NCI-H748 (cell line): ENCODE measurements at regions not wholly inside any gene's neighbourhood (a gene's known extent, or its start where the extent isn't known, plus 50 kb on each side); places are given as distances from the start of the nearest gene placed in this dataset.

ENCODE experiments used
- DNase-seq: peaks from one replicate; lab custom pipeline; 2025; ENCODE audit not compliant: unreplicated experiment; lab: John Stamatoyannopoulos, UW

DNA sequence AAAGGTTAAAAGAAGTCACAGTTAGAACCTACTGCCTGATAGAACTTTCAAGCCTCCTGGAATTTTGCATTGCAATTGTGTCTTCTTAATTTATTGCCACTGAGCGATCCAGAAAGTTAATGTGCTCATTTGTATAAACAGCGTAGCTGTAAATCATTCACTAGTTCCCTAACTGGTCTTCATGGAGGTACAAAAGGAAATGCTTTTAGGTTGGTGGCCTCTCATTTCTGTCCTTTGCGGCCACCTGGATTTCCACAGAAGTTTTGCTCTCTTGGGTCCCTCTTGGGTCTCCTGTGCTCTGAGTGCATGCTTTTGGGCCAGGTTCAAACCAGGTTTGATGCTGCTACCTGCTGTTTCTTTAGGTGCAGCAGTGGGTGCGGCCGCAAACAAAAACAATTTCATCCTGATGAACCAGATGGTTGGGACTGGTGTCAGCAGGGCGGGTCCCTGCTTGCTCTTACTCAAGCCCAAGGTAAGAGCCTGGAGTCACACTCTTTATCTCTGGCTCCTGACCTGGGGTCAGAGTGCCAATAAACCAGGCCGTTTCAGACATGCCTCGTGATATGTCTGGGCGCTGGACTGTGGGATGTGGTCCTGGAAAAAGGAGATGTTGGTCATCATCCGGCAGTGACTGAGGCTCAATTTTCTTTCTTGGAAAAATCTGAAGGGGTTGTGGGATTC lies 270.1 kb downstream of the PTTG2 start:
- DNase-seq, result peak; percentile 51

DNA sequence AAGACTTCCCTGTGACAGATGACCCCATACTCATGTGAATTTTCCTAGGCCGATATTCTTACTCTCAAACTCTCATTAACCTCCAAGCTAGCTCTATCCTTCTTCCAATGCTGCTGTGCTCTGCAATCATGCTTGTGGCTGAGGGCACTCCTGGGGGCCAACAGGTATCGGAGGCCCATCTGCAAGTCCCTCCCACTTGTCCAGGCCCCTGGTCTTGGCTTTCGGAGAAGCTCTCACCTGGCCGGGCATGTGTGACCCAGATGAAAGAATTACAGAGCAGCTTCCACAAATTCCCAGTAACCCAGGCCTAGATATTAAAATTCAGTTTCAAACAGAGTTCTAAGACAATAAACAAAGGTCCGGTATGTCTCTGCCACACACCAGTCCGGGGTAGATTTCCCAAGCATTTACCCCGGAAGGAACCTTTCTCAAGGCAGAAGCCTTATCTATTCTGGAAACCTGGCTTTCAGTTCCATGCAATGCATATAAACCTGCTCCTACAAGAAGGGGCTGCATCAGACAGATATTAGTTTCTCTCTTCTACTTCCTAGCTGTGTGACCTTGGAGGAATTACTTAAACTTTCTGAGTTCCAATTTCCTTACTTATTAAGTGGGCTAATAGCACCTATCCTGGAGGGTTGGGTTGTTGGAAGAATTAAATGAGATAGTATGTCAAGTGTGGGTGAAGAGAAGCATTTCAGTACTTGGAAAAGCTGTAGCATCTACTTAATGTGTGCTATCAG lies 270.8 kb downstream of the PTTG2 start:
- no peak for DNase-seq

DNA sequence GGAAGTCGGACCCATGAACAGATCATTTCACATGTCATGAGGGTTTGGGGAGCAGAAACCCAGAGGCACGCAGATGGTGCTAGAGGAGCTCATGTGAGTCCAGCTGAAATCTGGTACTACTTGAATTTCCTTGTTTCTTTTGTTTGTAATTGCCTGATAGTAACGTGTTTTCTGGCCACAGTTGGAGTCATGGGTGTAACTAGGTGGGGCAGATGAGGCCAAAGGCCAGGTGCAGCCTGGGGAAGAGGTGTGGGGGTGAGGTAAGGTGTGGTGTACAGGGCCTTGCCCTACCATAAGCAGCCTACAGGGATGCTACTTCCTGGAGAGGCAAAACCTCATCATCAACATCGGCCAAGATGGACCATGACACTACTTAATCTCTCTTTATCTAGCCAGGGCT lies 271.4 kb downstream of the PTTG2 start:
- DNase-seq, result peak; percentile 15

DNA sequence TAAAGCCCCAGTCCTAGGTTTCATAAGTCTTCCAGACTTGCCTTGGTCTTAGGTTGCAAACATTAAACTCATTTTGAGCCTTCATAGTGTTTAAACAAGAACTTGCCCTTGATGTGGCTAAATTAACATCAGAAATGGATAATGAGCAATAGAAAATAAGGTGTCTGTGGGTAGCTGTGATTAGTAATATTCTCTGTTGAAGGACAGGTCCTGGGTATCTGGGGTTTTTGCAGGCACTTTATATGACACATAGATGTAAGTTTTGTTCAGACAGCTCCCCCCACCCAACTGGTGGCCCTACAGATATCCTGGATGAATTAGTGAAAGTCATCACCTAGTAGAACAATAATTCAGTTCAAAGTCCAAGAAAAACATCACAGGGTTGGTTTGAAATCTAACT lies 272.5 kb downstream of the PTTG2 start:
- no peak for DNase-seq

DNA sequence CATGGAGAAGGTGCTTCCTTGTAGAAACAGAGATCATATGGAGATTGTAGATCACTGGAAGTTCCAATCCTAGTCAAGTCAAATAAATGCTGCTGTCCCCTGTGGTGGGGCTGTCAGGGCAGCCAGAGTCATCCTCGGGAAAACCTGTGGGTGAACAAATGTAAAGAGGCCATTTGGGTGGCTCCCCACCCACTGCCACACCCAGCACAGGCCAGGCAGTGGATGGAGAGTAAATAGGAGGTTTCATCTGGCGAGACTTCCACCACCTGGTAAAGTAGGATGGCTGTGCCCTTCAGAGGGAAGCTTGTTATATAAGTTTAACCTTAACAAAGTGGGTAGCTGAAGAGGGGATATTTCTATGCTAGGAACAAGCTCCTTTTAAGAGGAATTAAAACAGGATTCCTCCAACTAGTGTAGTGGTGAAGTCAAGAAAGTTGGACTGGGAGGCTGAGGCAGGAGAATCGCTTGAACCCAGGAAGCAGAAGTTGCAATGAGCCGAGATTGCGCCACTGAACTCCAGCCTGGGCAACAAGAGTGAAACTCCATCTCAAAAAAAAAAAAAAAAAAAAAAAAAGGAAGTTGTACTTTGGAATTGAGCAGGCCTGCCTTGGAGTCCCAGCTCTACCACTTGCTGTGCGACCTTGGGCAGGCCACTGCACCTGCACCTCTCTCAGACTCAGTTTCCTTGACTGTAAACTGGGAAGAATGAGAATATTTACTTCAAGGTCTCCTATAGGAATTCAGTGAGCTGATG lies 273.7 kb downstream of the PTTG2 start:
- no peak for DNase-seq

DNA sequence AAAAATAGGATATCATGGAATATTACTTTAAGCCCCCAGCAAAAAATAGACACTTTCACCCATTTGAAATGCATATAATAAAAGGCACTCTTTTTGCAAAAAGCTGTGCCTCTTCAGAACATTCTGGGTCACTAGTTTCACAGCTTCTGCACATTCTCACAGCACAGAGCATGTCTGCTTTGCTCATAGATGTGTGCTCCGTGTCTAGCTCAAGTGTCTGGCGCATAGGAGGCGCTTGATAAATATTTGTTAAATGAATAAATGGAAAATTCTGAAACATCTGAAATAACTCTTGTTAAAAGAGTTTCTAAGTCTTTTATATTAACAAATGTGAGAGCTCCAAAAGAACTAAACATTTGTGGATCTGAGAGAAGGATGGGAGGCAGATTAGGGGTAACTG lies 275.2 kb downstream of the PTTG2 start:
- DNase-seq, result no peak

DNA sequence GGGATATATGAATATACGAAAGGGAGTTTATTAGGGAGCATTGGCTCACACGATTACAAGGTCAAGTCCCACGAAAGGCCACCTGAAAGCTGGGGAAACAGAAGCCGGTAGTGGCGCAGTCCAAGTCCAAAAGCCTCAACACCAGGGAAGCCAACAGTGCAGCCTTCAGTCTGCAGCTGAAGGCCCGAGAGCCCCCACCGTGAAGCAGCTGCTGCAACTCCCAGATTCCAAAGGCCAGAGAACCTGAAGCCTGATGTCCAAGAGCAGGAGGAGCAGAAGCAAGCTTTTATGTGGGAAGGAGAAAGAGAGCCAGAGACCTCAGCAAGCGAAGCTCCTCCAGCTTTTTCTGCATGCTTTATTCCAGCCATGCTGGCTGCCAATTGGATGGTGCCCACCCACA lies 275.8 kb downstream of the PTTG2 start:
- DNase-seq, result no peak

DNA sequence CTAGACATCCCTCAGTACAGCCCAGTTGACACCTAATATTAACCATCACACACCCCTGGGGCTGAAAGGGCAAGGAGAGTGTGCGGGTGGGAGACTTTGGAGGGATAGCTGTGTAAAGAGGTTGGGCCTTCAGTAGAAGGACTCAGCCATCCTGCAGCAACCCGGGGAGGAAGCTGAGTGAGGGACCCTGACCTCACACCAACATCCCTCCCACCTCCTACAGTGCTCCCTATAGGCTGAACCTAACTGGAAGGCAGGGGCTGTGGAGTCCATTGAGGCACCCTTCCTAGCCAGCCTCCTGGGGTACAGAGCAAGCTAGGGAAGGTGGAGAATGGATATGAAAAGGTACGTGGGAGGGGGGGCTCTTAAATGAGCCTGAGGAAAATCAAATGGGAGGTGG lies 276.3 kb downstream of the PTTG2 start:
- DNase-seq, result no peak

DNA sequence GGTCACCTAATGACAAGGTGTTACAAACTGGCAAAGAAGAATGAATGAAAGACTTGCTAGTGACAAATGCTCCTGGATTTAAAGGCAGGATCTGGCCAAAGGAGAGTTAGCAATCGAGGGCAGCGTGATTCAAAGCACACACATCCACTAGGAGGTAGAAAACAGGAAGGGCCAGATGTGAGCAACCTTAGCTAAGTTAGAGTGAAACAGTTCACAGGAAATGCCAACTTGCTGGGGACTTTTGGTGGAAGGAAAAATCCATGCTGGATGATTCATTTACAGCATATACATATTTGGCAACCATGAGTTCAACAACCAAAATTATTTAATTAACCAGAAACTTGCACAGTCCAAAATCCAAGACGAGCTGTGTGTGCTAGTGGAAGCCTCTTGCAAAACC lies 276.9 kb downstream of the PTTG2 start:
- DNase-seq, result no peak

DNA sequence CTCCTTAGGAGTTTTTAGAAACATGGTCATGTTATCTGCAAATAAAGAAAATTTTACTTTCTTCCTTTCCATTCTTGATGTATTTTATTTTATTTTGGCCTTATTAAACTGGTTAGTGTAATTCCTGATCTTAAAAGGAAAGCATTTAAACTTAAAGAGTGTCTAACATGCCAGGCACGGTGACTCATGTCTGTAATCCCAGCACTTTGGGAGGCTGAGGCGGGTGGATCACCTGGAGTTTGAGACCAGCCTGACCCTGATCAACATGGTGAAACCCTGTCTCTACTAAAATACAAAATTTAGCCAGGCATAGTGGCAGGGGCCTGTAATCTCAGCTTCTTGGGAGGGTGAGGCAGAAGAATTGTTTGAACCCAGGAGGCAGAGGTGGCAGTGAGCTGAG lies 281.3 kb downstream of the PTTG2 start:
- DNase-seq, result no peak

DNA sequence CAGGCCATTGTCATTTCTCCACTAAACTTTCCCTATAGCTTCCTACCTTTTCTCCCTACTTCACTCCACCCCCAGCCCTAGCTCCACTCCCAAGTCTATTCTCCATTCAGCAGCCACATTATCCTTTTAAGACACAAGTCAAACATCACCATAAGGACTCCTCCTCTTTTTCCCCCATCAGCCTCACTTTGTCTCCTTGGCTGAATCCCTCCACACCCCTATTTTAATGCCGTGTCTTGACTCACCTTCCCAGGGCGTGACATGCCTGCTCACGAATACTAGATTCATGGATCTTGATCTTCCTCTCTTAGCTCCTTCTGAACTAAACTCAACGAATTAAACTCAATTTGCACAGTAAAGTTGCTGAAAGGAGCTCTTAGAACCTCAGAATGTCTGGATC lies 281.9 kb downstream of the PTTG2 start:
- no peak for DNase-seq

DNA sequence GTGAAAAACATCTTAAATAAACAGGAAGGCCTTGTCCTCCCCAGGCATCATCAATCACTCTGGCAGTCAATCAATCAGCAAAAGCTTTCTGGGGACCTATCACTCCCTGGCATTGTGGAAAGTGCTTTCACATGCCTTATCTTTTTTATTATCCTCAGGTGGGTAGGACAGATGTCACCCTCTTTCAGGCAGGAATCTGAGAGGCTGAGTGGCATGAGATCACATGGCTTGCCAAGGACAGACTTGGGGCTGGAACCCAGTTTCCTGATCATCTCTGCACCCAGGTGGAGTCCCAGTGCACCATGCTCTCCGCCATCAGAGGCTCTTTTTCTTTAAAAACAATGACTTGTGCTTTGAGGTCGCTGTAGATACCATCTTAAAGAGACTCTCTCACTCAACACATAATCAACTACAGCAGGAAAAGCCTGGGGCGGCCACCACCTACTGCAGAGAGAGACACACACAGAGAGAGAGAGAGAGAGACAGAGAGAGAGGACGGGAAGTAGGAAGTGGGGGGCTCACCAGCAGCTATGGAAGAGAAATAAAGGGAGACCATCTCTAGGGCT lies 282.7 kb downstream of the PTTG2 start:
- no peak for DNase-seq

DNA sequence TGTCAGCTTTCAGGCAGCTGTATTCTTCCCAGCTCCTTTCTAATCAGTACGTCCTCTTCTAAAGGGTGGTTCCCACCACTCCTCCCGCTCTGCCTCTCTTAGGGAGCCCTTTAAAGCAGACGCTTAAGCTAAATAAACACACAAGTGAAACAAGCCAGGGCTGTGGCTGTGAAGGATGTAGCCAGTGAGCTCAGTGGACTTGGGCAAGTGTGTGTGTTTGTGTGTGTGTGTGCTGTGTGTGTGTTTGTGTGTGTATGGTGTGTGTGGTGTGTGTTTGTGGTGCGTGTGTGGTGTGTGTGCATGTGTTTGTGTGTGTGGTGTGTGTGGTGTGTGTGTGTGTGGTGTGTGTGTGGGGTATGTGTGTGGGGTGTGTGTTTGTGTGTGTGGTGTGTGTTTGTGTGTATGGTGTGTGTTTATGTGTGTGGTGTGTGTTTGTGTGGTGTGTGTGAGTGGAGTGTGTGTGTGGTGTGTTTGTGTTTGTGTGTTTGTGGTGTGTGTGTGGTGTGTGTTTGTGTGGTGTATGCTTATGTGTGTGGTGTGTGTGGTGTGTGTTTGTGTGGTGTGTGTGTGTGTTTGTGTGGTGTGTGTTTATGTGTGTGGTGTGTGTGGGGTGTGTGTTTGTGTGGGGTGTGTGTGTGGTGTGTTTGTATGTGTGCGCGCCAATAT lies 283.3 kb downstream of the PTTG2 start:
- DNase-seq, result no peak

DNA sequence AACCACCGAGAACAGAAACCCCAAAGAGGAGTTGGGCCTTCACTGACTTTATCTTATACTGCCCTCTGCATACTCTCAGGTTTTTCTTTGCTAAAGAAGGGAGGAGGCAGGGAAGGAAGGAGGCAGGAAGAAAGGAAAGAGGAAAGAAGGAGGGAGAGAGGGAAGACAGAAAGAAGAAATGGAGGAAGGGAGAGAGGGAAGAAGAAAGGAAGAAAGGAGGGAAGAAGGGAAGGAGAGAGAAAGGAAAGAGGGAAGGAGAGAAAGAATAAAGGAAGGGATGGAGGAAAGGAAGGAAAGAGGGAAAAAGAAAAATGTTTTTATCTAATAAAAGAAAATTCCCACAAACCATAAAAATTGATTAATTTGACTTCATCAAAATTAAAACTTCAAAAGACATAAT lies 294.6 kb downstream of the PTTG2 start:
- DNase-seq, result no peak

DNA sequence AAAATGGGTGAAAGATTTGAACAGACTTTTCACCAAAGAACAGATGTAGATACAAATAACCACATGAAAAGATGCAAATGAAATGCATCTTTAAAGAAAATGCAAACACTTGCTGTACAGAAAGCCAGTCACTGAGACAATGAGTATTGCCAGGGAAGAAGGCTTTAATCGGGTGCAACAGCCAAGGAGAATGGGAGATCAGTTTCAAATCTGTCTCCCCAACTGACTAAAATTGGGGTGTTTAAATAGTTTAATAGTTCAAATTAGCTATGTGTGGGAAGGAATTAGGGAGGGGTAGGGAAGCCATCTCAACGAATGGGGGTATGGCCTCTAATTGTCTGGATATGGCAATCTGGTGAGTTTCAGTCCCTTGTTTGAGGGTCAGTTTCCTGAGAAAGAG lies 295.4 kb downstream of the PTTG2 start:
- DNase-seq, result no peak

DNA sequence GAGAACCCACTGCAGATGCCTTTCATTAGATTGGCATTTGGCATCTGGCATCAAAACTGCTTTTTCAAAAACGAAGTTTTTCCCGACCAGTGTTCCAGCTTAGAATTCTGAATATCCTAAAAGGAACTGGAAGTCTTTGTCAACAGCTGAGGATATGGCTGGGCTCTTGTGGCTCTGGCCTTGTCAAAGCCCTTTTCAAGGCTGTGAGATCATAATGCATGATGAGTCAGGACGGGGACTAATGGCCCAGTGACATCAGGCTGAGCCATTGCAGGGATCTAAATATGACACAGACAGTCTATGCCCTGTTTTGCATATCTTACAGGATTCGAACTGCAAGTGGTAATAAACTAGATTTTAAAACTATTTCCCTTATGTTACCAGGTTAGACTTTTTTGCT lies 306.4 kb downstream of the PTTG2 start:
- DNase-seq, result peak; percentile 3

DNA sequence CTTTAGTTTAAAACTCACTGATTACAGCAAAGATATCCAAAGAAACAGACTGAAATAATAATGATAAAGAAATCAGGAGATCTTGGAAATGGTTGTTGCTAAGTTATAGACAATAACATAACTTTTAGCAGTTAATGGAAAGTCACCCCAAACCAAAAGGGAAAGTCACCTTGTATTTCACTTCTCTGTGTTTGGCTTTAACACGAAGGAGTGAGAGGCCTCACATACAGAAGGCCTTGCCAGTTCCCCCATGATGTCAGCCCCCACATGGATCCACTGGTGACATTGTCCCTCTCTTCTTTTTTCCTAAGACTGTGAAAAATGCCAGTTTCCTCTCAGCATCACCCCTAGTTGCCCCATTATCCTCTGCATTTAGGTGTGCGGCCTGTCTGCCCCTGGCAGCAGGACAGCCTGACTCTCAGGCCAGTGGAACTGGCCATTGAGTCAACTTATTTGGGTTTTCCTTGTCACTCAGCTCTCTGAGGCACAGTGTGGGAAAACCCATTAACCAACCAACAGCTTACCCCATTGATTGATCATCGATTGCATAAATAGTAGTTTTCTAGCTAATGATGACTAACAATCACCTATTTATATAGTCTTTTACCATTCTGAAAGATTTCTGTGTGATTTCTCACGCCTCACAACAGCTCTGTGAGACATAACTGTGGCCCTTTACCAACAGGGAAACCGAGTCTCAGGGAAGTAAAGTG lies 308.1 kb downstream of the PTTG2 start:
- DNase-seq, result no peak

DNA sequence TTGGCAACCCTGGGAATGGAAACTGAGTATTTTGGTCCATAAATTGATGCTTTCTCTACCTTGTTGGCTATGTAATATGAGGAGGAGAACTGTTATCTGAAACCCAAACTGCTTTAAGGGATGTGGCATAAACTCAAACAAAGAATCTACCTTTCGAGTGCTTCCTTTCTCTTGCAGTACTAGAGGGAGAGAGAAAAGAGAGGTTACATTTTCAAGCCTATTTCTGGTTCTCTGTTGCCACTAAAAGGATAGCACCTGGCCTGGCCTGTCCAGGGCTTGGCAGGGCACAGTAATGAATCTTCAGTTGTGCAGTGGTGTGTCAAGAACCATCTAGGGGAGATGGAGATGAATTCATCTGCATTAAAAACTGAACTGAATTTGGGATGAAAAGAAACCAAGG lies 308.6 kb downstream of the PTTG2 start:
- DNase-seq, result no peak

DNA sequence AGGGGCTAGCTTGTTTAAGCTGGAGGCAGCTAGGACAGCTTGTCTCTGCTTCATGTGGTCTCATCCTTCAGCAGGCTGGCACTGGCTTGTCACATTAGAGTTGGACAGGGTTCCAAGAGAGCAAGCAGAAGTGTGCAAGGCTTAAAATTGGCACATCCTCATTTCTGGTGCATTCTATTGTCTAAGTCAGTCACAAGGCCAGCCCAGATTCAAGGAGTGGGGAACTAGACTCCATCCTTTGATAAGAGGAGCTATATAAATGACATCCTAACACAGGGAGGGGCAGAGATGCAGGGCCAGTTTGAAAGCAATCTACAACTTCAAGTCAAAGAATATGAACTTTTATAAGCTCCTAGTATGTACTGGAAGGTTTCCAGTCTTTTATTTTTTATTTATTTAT lies 313.2 kb downstream of the PTTG2 start:
- DNase-seq, result no peak

DNA sequence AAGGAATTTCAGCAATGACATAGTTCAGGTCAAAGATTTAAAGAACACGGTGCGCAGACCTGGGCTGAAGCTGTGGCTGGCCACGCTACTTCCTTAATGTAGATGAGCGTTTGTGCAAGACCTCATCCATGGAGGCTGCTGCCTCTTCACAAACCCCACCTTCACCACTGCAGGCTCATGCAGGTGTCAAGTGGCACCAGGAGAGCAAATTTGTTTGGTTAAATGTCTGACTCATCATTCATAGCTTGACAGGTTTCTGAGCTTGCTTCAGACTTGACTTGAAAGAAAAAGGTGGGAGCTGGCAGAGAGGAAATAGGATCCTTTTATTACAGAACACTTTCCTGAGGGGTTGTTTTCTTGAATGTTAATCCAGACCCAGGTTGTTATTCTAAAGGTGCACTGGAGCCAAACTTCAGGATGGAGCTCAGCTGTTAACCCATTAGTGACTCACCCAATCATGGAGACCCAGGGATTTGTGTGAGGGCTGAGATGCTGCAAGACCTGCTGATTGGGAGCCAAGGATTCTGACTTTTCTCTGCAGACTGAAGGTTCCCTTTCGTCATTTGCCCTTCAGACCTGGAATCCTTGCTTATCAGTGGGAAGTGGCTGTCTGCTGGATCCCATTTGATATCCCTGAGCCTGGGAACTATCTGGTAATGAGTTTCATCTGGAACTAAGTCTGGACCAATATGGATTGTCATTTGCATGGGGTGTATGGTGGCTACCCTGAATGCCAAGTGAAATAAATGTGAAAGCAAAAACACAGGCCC lies 315.3 kb downstream of the PTTG2 start:
- DNase-seq, result peak; percentile 33
